ENCODE measurements at regions not wholly inside any gene's neighbourhood (a gene's known extent, or its start where the extent isn't known, plus 50 kb on each side); places are given as distances from the start of the nearest gene placed in this dataset.
"Not testable (repeated sequence)": the region's sequence is repeated elsewhere in the genome, so short reads cannot be mapped to it uniquely, and the experiment has no call there.

GRCh38 chr1:30130566-30130965 is 592.8 kb downstream of the MATN1 start:
- DNase-seq, result not testable (repeated sequence)

DNA sequence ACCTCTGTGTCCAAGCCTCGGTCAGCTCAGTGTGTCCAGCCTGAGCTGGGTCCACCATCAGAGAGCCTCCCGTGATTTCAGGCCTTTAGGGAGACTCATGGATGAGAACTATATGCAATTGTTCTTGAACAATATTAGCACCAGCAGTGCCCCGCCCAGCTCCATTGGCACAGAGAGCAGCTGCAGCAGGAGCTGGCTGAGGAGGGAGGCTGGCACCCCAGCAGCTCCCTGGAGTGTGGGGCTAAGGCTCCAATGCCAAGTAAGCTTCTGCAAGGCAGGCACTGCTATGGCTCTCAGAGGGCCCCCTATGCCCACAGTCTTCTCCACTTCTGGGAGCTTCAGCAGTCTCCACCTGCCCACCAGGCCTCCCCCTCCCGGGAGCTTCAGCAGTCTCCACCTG is 593.3 kb downstream of the MATN1 start:
- no peak for DNase-seq

DNA sequence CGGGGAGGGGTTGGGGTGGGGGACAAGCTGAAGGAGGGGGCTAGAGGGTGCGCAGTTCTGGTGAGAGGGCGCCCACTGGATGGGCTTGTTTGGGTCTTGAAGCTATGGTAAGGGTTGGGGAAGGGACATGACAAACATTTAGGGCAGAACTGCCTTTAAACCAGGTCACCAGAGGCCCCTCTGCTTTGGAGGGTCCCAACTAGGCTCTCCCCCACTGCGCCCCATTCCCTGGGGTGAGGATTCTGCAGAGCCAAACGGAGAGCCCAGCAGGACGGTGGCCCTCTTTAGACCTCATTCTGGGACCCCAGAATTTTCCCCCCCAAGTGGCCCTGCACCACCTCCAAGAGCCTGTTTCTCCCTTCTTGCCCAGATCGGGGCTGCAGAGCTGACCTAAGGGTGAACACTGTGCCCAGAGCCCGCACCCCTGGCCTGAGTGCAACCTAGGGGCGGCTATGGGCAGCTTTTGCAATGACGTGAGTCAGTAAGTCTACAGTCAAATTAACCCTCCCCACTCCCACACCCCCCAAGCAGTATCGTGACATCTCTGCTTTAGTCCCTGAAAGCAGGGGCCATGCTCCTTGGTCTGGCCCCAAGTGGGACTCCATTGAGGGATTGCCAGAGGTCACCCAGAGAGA is 593.8 kb downstream of the MATN1 start:
- no peak for DNase-seq

- DNase-seq, result no peak
Measured at GRCh38 chr1:30129001-30129408, 594.4 kb downstream of the MATN1 start.

GRCh38 chr1:30126848-30127247 is 596.5 kb downstream of the MATN1 start:
- no peak for DNase-seq

DNA sequence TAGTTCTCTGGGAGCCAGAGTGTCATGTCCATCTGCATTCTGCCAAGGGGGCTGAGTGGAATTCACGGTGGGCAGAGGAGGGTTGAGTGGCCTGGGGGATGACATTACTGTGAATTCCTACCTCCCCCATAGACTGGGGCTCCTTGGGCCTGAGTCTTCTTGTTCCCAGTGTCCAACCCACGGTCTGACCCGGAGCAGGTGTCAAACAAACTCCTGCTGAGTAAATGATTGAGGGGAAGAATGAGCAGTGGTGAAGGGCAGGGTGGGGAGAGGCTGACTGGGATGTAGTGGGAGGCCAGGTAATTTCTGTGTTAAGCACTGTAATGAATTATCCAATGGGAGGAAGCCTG is 597.6 kb downstream of the MATN1 start:
- no peak for DNase-seq

- no peak for DNase-seq
Measured at GRCh38 chr1:30125021-30125820, 598.2 kb downstream of the MATN1 start.

GRCh38 chr1:30123896-30124295 is 599.5 kb downstream of the MATN1 start:
- no peak for DNase-seq

- no peak for DNase-seq
Measured at GRCh38 chr1:30123036-30123435, 600.3 kb downstream of the MATN1 start.

- no peak for DNase-seq
Measured at GRCh38 chr1:30120245-30121000, 603.0 kb downstream of the MATN1 start.

- DNase-seq, result no peak
Measured at GRCh38 chr1:30117685-30118084, 605.7 kb downstream of the MATN1 start.

DNA sequence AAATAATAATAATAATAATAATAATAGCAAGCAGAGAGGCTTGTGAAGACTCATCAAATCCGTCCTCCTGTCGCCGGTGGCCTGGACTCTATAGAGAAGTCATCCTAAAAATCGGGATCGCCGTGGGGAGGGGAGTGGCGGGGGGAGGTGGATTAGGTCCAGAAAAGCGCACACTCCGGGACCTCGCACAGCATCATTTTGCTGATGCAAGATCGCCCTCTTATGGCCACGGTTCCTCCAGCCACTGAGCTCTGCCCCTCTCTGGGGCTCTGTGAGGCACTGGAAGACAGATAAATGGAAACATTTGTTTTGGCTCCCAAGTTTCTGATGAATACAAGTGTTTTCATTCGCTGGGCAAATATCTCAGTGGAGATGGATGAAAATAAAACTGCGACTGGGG is 612.0 kb downstream of the MATN1 start:
- DNase-seq, result no peak

DNA sequence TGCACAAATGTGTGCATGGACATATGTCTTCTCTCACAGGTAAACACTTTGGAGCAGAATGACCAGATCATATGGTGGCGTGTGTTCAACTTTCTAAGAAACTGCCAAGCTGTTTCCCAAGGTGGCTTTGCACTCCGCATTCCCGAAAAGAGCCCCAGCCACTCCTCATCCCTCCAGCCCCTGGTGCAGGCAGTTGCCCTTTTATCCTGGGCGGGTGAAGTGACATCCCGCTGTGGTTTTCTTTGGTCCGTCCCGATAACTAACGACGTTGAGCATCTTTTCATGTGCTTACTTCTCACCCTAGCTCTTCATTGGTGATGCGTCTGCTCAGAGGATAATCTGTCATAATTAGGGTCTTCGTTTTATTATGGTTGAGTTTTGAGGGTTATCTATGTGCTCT is 612.5 kb downstream of the MATN1 start:
- no peak for DNase-seq

GRCh38 chr1:30109853-30110252 is 613.5 kb downstream of the MATN1 start:
- no peak for DNase-seq

DNA sequence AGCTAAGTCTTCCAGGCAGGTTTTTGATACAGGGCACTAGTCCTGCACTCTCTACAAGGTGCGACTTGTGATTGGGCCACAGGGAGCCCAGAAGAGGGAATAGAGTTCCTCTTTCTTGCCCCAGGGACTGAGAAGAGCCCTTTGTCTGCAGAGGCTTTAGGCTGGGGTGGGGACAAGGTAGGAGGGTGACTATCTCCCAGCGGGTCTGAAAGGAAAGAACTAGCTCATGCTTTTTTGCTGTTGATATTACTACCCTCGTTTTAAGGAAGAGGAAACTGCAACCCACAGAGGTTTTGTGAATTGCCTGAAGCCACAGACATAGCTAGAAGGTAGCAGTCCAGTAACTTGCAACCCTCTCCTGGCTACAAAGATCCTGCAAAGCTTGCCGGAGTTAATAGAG is 615.2 kb downstream of the MATN1 start:
- no peak for DNase-seq

DNA sequence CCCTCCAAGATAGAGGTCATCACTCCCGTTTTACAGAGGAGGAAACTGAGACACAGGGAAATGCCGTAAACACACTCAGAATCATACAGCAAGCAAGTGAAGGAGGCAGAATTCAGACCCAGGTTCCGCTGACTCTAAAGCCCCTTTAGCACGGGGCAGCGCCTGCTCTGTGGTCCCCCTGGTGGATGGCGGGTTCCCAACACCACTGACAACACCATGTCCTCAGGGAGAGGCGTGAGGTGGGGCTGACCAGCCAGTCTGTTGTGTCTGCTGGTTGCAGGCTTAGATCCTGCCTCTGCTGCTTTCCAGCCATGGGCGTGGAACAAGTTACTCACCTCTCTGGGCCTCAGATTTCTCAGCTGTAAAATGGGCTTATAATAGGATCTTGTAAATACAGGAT is 617.3 kb downstream of the MATN1 start:
- DNase-seq, result no peak

DNA sequence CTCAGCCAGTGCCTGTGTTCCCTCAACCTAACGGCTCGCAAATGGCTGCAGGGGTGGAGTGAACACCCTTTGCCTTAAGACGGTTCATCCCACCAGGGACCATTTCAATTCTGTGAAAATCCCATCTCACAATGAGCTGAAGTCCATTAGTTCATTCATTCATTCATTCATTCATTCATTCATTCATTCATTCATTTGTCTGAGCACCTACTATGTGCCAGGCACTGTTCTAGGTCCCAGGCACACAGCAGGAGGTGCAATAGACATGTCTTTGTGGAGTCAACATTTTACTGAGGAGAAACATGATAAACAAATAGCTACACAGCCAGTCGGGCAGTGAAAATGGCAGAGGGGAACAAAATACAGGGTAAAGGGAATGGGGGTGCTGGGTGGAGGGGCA is 618.8 kb downstream of the MATN1 start:
- no peak for DNase-seq

DNA sequence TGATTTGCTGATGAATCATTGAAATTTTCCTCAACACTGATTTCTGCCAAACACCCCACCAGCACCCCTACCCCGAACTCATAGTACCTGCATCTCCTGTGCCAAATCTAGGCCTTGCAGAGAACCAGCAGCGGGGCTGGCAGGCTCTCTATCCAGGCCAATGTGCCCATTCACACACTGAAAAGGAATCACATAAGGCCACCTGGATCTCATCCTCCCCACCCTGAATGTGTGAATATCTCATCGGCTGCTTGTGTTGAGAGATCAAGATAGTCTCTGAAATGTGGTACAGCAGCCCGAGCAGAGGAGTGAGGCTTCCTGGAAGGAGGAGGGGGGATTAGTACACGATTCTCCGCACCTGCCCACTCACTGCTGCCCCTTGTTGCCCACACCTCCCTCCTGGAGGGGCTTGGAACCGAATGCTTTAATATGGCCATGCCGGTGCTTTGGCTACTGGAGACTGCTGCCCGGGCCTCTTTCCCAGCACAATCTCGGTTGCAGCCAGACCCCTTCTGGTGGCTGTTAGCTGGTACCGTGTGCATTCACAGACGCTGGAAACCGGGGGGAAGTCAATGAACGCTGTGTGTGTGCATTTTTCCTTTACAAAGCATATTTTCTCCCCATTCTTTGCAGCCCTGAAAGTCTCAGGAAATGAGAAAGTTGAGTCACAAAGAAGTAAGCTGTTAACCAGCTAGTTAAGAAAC is 619.5 kb downstream of the MATN1 start:
- DNase-seq, result no peak

DNA sequence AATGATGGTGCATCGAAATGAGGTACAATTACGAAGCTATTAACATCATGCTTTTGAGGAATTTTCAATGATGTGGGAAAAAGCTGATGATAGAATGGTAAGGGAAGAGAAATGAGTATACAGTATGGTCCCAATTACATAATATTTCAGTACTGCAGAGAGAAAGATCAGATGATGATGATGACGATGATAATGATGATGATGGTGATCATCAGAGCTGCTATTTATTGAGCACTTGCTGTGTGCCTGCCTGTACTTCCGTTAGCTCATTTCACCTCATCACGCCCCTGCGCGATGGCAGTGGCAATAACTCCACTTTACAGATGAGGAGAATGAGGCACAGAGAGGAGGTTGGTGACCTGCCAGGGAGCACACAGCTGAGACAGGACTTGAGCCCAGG is 620.8 kb downstream of the MATN1 start:
- DNase-seq, result no peak

DNA sequence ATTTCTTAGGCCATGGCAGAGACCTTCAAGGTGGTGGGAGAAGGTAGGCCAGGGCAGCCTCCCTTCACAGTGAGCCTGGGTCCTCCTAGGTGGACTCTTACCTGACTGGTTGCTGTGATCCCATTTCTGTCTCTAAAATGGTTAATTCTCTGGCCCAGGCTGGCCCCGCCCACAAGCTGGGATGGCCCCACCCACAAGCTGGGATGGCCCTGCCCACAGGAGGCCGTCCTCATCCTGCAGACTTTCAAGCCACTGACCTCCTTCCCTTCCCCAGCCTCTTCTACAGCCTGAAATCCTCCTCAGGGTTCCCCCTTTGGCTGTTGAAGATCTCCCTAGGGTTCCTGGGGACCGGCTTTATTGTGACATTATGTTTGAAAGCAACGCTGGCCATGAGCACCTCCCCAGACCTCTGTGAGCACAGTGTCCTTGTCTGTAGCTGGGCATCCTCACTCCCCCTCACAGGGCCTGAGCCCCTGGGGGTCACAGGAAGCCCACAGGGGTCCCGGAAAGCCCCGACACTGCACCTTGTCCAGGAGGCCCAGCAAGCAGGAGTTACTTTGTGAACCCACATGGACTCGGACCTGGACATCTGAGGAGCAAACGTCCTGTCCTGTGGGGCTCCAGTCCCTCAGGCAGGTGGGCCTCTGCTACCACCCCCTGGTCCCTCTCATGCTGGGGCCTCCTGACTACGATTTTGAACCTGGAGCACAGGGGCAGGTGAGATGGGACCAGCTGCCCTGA is 621.7 kb downstream of the MATN1 start:
- DNase-seq, result no peak

DNA sequence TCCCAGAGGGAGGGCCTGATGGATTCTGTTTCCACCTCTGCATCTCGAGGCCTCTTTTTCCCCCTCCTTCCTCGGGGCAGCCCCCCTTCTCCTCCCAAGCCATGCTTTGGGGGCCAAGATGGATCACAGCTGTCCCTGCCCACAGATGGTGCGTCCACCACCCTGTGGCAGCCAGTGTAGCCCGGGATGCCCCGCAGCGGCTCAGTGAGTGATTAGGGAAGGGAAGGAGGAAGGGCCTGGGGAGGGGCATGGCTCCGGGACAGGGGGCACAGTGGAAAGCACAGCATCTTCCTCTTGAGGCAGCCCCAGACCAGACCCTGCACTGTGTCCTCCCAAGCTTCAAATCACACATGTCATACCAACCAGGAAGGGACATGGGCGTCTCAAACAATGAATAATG is 622.4 kb downstream of the MATN1 start:
- DNase-seq, result no peak

DNA sequence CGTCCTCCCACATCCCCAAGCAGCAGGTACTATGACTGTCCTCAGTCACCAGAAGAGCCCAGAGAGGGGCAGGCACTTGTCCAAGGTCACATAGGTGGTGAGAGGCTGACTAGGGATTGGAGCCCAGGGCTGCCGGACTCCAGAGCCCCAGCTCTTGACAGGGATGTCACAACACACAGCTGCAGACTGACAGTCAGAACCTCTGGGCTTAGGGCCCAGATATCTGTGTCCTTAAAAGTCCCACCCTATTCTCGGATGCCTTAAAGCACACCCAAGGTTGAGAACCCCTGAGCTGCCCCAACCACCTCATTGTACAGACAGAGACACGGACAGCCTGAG is 622.9 kb downstream of the MATN1 start:
- no peak for DNase-seq
